Right lobe of liver (tissue), 4 donors: ENCODE measurements at regions not wholly inside any gene's neighbourhood (a gene's known extent, or its start where the extent isn't known, plus 50 kb on each side); places are given as distances from the start of the nearest gene placed in this dataset.

Experiments
- POLR2A ChIP-seq: fragments of 450-650 bp; IDR thresholded peaks from one replicate; pipeline ENCODE4 v1.6.1; 2017; ENCODE audit warnings: antibody characterized with exemption, mild to moderate bottlenecking
- TF ChIP-seq, protein P1 (sequence below), 4 donors: fragments of 200-600 bp in 3 of 4; fragments of 450-650 bp in 1 of 4; IDR thresholded peaks; one replicate each; pipeline versions ENCODE4 v1.5.1 to v1.8.0; 2016 to 2022; ENCODE audit warnings: antibody characterized with exemption in 4 of 4, mild to moderate bottlenecking in 2 of 4
- donor health status: DM: no; HTN: no; CAD: no.
- donor health status: DM: no; HTN: no; CAD: no.
- donor health status: DM: no; HTN: yes; CAD: no.

DNA sequence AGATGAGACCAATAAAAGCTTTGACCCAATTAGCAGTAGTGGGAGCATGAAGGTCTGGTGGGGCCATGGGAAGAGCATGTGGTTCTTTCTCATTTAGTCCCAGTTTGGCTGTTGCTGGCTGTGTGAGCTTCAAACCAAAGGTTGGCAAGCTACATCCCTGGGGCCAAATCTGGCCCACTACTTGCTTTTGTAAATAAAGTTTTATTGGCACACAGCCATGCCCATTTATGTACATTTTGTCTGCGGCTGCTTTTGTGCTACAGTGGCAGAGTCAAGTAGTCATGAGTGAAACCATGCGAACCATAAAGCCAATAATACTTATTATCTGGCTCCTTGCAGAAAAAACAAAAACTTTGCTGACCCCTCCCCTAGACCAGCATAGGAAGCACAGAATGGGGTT lies 196.9 kb downstream of the PRDM2 start:
- TF ChIP-seq, protein P1, sequence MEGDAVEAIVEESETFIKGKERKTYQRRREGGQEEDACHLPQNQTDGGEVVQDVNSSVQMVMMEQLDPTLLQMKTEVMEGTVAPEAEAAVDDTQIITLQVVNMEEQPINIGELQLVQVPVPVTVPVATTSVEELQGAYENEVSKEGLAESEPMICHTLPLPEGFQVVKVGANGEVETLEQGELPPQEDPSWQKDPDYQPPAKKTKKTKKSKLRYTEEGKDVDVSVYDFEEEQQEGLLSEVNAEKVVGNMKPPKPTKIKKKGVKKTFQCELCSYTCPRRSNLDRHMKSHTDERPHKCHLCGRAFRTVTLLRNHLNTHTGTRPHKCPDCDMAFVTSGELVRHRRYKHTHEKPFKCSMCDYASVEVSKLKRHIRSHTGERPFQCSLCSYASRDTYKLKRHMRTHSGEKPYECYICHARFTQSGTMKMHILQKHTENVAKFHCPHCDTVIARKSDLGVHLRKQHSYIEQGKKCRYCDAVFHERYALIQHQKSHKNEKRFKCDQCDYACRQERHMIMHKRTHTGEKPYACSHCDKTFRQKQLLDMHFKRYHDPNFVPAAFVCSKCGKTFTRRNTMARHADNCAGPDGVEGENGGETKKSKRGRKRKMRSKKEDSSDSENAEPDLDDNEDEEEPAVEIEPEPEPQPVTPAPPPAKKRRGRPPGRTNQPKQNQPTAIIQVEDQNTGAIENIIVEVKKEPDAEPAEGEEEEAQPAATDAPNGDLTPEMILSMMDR (IDR thresholded peaks at IDR 0.05) = no peak
- TF ChIP-seq POLR2A = no peak
